Liver (tissue), 7 donors: ENCODE measurements at regions not wholly inside any gene's neighbourhood (a gene's known extent, or its start where the extent isn't known, plus 50 kb on each side); places are given as distances from the start of the nearest gene placed in this dataset.

ENCODE experiments used
- DNase-seq: peaks from one replicate; pipeline ENCODE4 v3.0.0-alpha.2; 2017; ENCODE audit warnings: low spot score
- H3K27ac ChIP-seq, 2 donors: one replicate each; pipeline ENCODE4 v1.7.0; 2013; ENCODE audit warnings: inconsistent platforms in 2 of 2, low read length in 2 of 2, control low read depth in 1 of 2, low read depth in 1 of 2, mild to moderate bottlenecking in 1 of 2
- H3K27me3 ChIP-seq, 4 donors: one replicate each; pipeline versions ENCODE4 v1.6.1 to v1.7.0; 2013; ENCODE audit warnings: low read length in 3 of 4, inconsistent platforms in 1 of 4, mild to moderate bottlenecking in 1 of 4, moderate library complexity in 1 of 4; ENCODE audit not compliant: control insufficient read depth in 4 of 4, insufficient read depth in 4 of 4
- H3K36me3 ChIP-seq, 4 donors: one replicate each; pipeline versions ENCODE4 v1.6.1 to v1.7.0; 2013; ENCODE audit warnings: low read length in 3 of 4, mild to moderate bottlenecking in 3 of 4, low read depth in 1 of 4, moderate library complexity in 1 of 4; ENCODE audit not compliant: control insufficient read depth in 4 of 4, insufficient read depth in 3 of 4
- H3K4me1 ChIP-seq, 4 donors: one replicate each; pipeline versions ENCODE4 v1.6.1 to v1.7.0; 2013; ENCODE audit warnings: low read length in 3 of 4, mild to moderate bottlenecking in 3 of 4, moderate library complexity in 1 of 4; ENCODE audit not compliant: control insufficient read depth in 4 of 4, insufficient read depth in 4 of 4
- H3K4me3 ChIP-seq, 3 donors: one replicate each; pipeline versions ENCODE4 v1.6.1 to v1.7.0; 2013; ENCODE audit warnings: low read length in 3 of 3, control low read depth in 1 of 3, low read depth in 1 of 3, mild to moderate bottlenecking in 1 of 3
- H3K9ac ChIP-seq, 2 donors: one replicate each; pipeline ENCODE4 v1.7.0; 2013; ENCODE audit warnings: low read length in 2 of 2, mild to moderate bottlenecking in 2 of 2, moderate library complexity in 2 of 2, control low read depth in 1 of 2, low read depth in 1 of 2
- H3K9me3 ChIP-seq, 4 donors: one replicate each; pipeline versions ENCODE4 v1.6.1 to v1.7.0; 2013; ENCODE audit warnings: low read length in 3 of 4; ENCODE audit not compliant: control insufficient read depth in 4 of 4
- ATF3 ChIP-seq: IDR thresholded peaks from 2 replicates; pipeline ENCODE4 v1.6.1; 2016; ENCODE audit warnings: antibody characterized with exemption
- EGR1 ChIP-seq, 2 donors: IDR thresholded peaks; 2 replicates each; pipeline ENCODE4 v1.6.1; 2016 to 2018; ENCODE audit warnings: antibody characterized with exemption in 2 of 2, low read depth in 2 of 2
- FOXA1 ChIP-seq: IDR thresholded peaks from 2 replicates; pipeline ENCODE4 v1.6.1; 2016; ENCODE audit warnings: antibody characterized with exemption
- FOXA2 ChIP-seq: IDR thresholded peaks from 2 replicates; pipeline ENCODE4 v1.6.1; 2016; ENCODE audit warnings: antibody characterized with exemption
- GABPA ChIP-seq, 2 donors: IDR thresholded peaks in 1 of 2; conservative IDR thresholded peaks in 1 of 2; 2 replicates each; pipeline ENCODE4 v1.6.1; 2016; ENCODE audit warnings: antibody characterized with exemption in 2 of 2, mild to moderate bottlenecking in 1 of 2, moderate library complexity in 1 of 2
- HNF4A ChIP-seq, 2 donors: conservative IDR thresholded peaks; 2 replicates each; pipeline ENCODE4 v1.6.1; 2016; ENCODE audit warnings: antibody characterized with exemption in 2 of 2, mild to moderate bottlenecking in 2 of 2
- HNF4G ChIP-seq: IDR thresholded peaks from 2 replicates; pipeline ENCODE4 v1.6.1; 2016; ENCODE audit warnings: antibody characterized with exemption
- JUND ChIP-seq, 2 donors: IDR thresholded peaks; 2 replicates each; pipeline ENCODE4 v1.6.1; 2016; ENCODE audit warnings: antibody characterized with exemption in 2 of 2
- MAX ChIP-seq: IDR thresholded peaks from 2 replicates; pipeline ENCODE4 v1.6.1; 2016; ENCODE audit warnings: antibody characterized with exemption
- NR2F2 ChIP-seq: IDR thresholded peaks from 2 replicates; pipeline ENCODE4 v1.6.1; 2016; ENCODE audit warnings: antibody characterized with exemption
- RAD21 ChIP-seq, 2 donors: IDR thresholded peaks; 2 replicates each; pipeline ENCODE4 v1.6.1; 2016; ENCODE audit warnings: antibody characterized with exemption in 2 of 2, mild to moderate bottlenecking in 2 of 2
- REST ChIP-seq: IDR thresholded peaks from 2 replicates; pipeline ENCODE4 v1.6.1; 2016; ENCODE audit warnings: antibody characterized with exemption, mild to moderate bottlenecking
- RXRA ChIP-seq, 2 donors: IDR thresholded peaks; 2 replicates each; pipeline ENCODE4 v1.6.1; 2017 to 2018; ENCODE audit warnings: antibody characterized with exemption in 2 of 2, mild to moderate bottlenecking in 1 of 2
- SP1 ChIP-seq: IDR thresholded peaks from 2 replicates; pipeline ENCODE4 v1.6.1; 2018; ENCODE audit warnings: antibody characterized with exemption, mild to moderate bottlenecking
- TAF1 ChIP-seq: conservative IDR thresholded peaks from 2 replicates; pipeline ENCODE4 v1.6.1; 2016; ENCODE audit warnings: antibody characterized with exemption, mild to moderate bottlenecking
- YY1 ChIP-seq: IDR thresholded peaks from 2 replicates; pipeline ENCODE4 v1.6.1; 2016; ENCODE audit warnings: antibody characterized with exemption, mild to moderate bottlenecking
- ZBTB33 ChIP-seq: IDR thresholded peaks from 2 replicates; pipeline ENCODE4 v1.6.1; 2016; ENCODE audit warnings: antibody characterized with exemption
- WGBS: extraction: QIAGEN DNeasy Blood & Tissue Kit; methylation state at CpG from one replicate; pipeline ENCODE4 v1.1.7; 2013; 5-methylcytosine and 5-hydroxymethylcytosine counted together
- donor health status: healthy.
- donor health status: healthy.
- donor health status: healthy.
- donor health status: healthy.

GRCh38 chr3:34212656-34213055 is 414.2 kb downstream of the PDCD6IP start:
- H3K36me3 ChIP-seq = no peaks in the 10 kb centered on the region
- 72% methylated on average over 4 of the region's 4 CpGs for WGBS
- DNase-seq = no peak
- H3K27me3 ChIP-seq = peaks cover 0 to 2% (median 0%) of the 10 kb centered on the region in 4 donors
- H3K9ac ChIP-seq = no peak overlapping the region
- TF ChIP-seq RXRA (IDR thresholded peaks at IDR 0.05) (no peak), FOXA1 (no peak), RAD21 (IDR thresholded peaks at IDR 0.05) (no peak), ZBTB33 (no peak), YY1 (no peak), NR2F2 (no peak), JUND (IDR thresholded peaks at IDR 0.05) (no peak), MAX (no peak), HNF4G (no peak), TAF1 (no peak), GABPA (IDR thresholded peaks at IDR 0.05 in 1 of 2, conservative IDR thresholded peaks at IDR 0.05 in 1 of 2) (no peak), HNF4A (conservative IDR thresholded peaks at IDR 0.05) (no peak)
- H3K4me1 ChIP-seq = no peaks in the 10 kb centered on the region
- H3K27ac ChIP-seq = no peak overlapping the region
- H3K9me3 ChIP-seq = no peaks in the 10 kb centered on the region
- H3K4me3 ChIP-seq = no peak overlapping the region

- Histone ChIP-seq H3K9me3 (no peaks in the 10 kb centered on the region), H3K27ac (no peak overlapping the region), H3K9ac (no peak overlapping the region), H3K27me3 (peaks cover 0 to 2% (median 0%) of the 10 kb centered on the region in 4 donors), H3K4me1 (no peaks in the 10 kb centered on the region), H3K4me3 (no peak overlapping the region), H3K36me3 (no peaks in the 10 kb centered on the region)
- WGBS = 49% methylated on average over 4 of the region's 4 CpGs
- TF ChIP-seq SP1 (no peak), FOXA2 (no peak), NR2F2 (no peak), ZBTB33 (no peak), EGR1 (IDR thresholded peaks at IDR 0.05; ENCODE audit: low read depth in 2 of 2) (no peak), YY1 (no peak)
- no peak for DNase-seq
Observed at GRCh38 chr3:34213478-34213877, 415.0 kb downstream of the PDCD6IP start.

- WGBS = 61% methylated on average over 9 of the region's 9 CpGs
- no peak for DNase-seq
- Histone ChIP-seq H3K4me3 (no peak overlapping the region), H3K9ac (no peak overlapping the region), H3K36me3 (no peaks in the 10 kb centered on the region), H3K4me1 (no peaks in the 10 kb centered on the region), H3K27me3 (peaks cover 0 to 2% (median 0%) of the 10 kb centered on the region in 4 donors), H3K9me3 (no peaks in the 10 kb centered on the region), H3K27ac (no peak overlapping the region)
- TF ChIP-seq HNF4A (conservative IDR thresholded peaks at IDR 0.05) (no peak), ATF3 (no peak), NR2F2 (no peak), HNF4G (no peak), REST (no peak), RXRA (IDR thresholded peaks at IDR 0.05) (no peak), FOXA1 (no peak), ZBTB33 (no peak), RAD21 (IDR thresholded peaks at IDR 0.05) (no peak), JUND (IDR thresholded peaks at IDR 0.05) (no peak), MAX (no peak), FOXA2 (no peak)
Observed at GRCh38 chr3:34216711-34217335, 418.4 kb downstream of the PDCD6IP start.
